HepG2 (cell line): ENCODE measurements at regions not wholly inside any gene's neighbourhood (a gene's known extent, or its start where the extent isn't known, plus 50 kb on each side); places are given as distances from the start of the nearest gene placed in this dataset.

ENCODE experiments used
- ARNTL ChIP-seq: sonication (generic); formaldehyde crosslinking; IDR thresholded peaks from 2 replicates; pipeline ENCODE4 v1.4.0; 2020; ENCODE audit warnings: mild to moderate bottlenecking, missing genetic modification reagents
- CEBPG ChIP-seq: IDR thresholded peaks from 2 replicates; pipeline ENCODE4 v1.6.1; 2016
- CHD2 ChIP-seq: IDR thresholded peaks from 2 replicates; pipeline ENCODE4 v1.6.1; 2011; ENCODE audit warnings: low read depth, low read length, improper control_type of control experiment
- CTCF ChIP-seq: sonication (generic); formaldehyde crosslinking; IDR thresholded peaks from 2 replicates; pipeline ENCODE4 v1.5.0; 2020; ENCODE audit warnings: mild to moderate bottlenecking, missing genetic modification reagents, moderate library complexity
- EP300 ChIP-seq, 3 experiments: sonication (generic) in 1 of 3; formaldehyde crosslinking in 1 of 3; IDR thresholded peaks; 2 replicates each; pipeline versions ENCODE4 v1.5.1 to v1.6.1; 2011 to 2020; ENCODE audit warnings: low read depth in 2 of 3, low read length in 2 of 3, borderline replicate concordance in 1 of 3, improper control_type of control experiment in 1 of 3, mild to moderate bottlenecking in 1 of 3, missing genetic modification reagents in 1 of 3, moderate library complexity in 1 of 3
- GLMP ChIP-seq: sonication (generic); formaldehyde crosslinking; IDR thresholded peaks from 2 replicates; pipeline ENCODE4 v1.9.0; 2021; ENCODE audit warnings: missing genetic modification reagents, mild to moderate bottlenecking, borderline replicate concordance
- NFE2L1 ChIP-seq: sonication (generic); formaldehyde crosslinking; IDR thresholded peaks from 2 replicates; pipeline ENCODE4 v1.4.0; 2020; ENCODE audit warnings: missing genetic modification reagents, mild to moderate bottlenecking, borderline replicate concordance
- NFIC ChIP-seq: IDR thresholded peaks from 2 replicates; pipeline ENCODE4 v1.6.1; 2012; ENCODE audit warnings: mild to moderate bottlenecking, low read length, inconsistent platforms
- RFX5 ChIP-seq: IDR thresholded peaks from 2 replicates; pipeline ENCODE4 v1.6.1; 2011; ENCODE audit warnings: low read depth, low read length, improper control_type of control experiment
- ZFP90 ChIP-seq: sonication (generic); formaldehyde crosslinking; IDR thresholded peaks from 2 replicates; pipeline ENCODE4 v1.8.0; 2022; ENCODE audit warnings: missing genetic modification reagents, mild to moderate bottlenecking, inconsistent platforms, borderline replicate concordance
- ZNF775 ChIP-seq: sonication (generic); formaldehyde crosslinking; IDR thresholded peaks from 2 replicates; pipeline ENCODE4 v1.4.0; 2020; ENCODE audit warnings: missing genetic modification reagents, mild to moderate bottlenecking, moderate library complexity, borderline replicate concordance

DNA sequence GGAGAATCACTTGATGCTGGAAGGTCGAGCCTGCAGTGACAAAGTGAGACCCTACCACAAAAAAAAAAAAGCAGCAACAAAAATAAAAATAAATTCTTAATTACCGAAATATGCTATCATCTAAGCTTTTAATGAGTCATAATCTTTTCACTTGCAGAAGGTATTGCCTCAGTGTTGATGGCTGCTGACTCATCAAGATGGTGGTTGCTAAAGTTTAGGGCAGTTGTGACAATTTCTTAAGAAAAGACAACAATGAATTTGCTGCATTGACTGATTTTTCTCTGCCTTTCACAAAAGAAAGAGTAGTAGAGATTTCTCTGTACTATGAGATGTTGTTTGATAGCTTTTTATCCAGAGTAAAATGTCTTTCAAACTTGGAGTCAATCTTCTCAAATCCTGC, 1809.0 kb downstream of the SUCLG1 start:
- TF ChIP-seq CTCF (CRISPR knock-in tag) (no peak), ZNF775 (CRISPR knock-in tag) (no peak), RFX5 (no peak), ZFP90 (no peak), ARNTL (CRISPR knock-in tag) (no peak), EP300 (IDR thresholded peaks at IDR 0.05; ENCODE audit: low read depth in 2 of 2, low read length in 2 of 2) (no peak), EP300 (CRISPR knock-in tag; IDR thresholded peaks at IDR 0.05; ENCODE audit: borderline replicate concordance) (no peak), NFE2L1 (CRISPR knock-in tag) (no peak), CHD2 (no peak), GLMP (CRISPR knock-in tag) (no peak), CEBPG (CRISPR knock-in tag) (no peak), NFIC (no peak)
